Uterus (tissue), 3 donors: ENCODE measurements at regions not wholly inside any gene's neighbourhood (a gene's known extent, or its start where the extent isn't known, plus 50 kb on each side); places are given as distances from the start of the nearest gene placed in this dataset.

Source experiments
- DNase-seq, 2 donors: peaks; one replicate each; pipeline ENCODE4 v3.0.0-alpha.2; 2019 to 2020
- H3K27ac ChIP-seq, 2 donors: fragments of 200-600 bp; sonication (generic); 1 replicate in 1 of 2; 2 replicates in 1 of 2; pipeline ENCODE4 v1.5.1; 2016 to 2018
- H3K27me3 ChIP-seq, 2 donors: fragments of 200-600 bp; sonication (generic); one replicate each; pipeline ENCODE4 v1.5.1; 2018 to 2019; ENCODE audit warnings: control low read depth in 1 of 2
- H3K36me3 ChIP-seq, 2 donors: fragments of 200-600 bp; sonication (generic); one replicate each; pipeline ENCODE4 v1.5.1; 2019; ENCODE audit warnings: control low read depth in 1 of 2
- H3K4me1 ChIP-seq, 2 donors: fragments of 200-600 bp; sonication (generic); one replicate each; pipeline ENCODE4 v1.5.1; 2018 to 2019; ENCODE audit warnings: control low read depth in 1 of 2
- H3K4me3 ChIP-seq, 2 donors: fragments of 200-600 bp; sonication (generic); 1 replicate in 1 of 2; 2 replicates in 1 of 2; pipeline ENCODE4 v1.5.1; 2018 to 2019; ENCODE audit warnings: mild to moderate bottlenecking in 1 of 2
- H3K9me3 ChIP-seq, 2 donors: fragments of 200-600 bp; sonication (generic); one replicate each; pipeline ENCODE4 v1.5.1; 2019; ENCODE audit warnings: control low read depth in 1 of 2
- POLR2A ChIP-seq, 2 donors: fragments of 450-650 bp; IDR thresholded peaks; one replicate each; pipeline ENCODE4 v1.6.1; 2016; ENCODE audit warnings: antibody characterized with exemption in 2 of 2, mild to moderate bottlenecking in 1 of 2, moderate library complexity in 1 of 2
- intact Hi-C: fragments of 100-400 bp; cut with DNase I; formaldehyde crosslinking; loops from one replicate; pipeline ENCODE4 v1.15.1; 2023; ENCODE audit warnings: low total_unique reads
- TF ChIP-seq, protein P1 (sequence below), 4 experiments: fragments of 200-600 bp in 2 of 4; fragments of 450-650 bp in 2 of 4; sonication (generic) in 2 of 4; IDR thresholded peaks; one replicate each; pipeline ENCODE4 v1.5.1; 2016 to 2019; ENCODE audit warnings: antibody characterized with exemption in 4 of 4, mild to moderate bottlenecking in 2 of 4, moderate library complexity in 1 of 4
- donor health status: DM: yes; HTN: yes; CAD: no.

DNA sequence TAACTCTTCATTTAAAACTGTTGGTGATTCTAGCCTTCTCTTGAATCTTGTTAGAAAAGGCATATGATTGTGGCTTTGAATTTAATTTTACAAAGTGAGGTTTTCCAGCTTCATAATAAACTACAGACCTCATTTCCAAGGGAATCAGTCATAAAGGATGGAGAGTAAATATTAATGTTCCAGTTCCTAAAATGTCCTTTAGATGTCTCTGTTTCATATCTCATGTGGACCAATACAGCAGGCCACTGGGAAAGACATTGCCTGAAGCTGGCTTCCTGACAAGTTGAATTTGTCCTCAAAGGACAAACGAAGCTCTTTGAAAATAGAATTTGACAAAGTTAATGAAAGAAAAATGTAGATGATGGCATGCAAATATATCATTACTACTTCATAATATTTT is 125.4 kb downstream of the ZNF330 start:
- peak in 1 of 2 donors; percentile 18 for DNase-seq
- no peaks in the 10 kb centered on the region for H3K36me3 ChIP-seq
- TF ChIP-seq, protein P1, sequence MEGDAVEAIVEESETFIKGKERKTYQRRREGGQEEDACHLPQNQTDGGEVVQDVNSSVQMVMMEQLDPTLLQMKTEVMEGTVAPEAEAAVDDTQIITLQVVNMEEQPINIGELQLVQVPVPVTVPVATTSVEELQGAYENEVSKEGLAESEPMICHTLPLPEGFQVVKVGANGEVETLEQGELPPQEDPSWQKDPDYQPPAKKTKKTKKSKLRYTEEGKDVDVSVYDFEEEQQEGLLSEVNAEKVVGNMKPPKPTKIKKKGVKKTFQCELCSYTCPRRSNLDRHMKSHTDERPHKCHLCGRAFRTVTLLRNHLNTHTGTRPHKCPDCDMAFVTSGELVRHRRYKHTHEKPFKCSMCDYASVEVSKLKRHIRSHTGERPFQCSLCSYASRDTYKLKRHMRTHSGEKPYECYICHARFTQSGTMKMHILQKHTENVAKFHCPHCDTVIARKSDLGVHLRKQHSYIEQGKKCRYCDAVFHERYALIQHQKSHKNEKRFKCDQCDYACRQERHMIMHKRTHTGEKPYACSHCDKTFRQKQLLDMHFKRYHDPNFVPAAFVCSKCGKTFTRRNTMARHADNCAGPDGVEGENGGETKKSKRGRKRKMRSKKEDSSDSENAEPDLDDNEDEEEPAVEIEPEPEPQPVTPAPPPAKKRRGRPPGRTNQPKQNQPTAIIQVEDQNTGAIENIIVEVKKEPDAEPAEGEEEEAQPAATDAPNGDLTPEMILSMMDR (IDR thresholded peaks at IDR 0.05): peak; percentile 35 to 58 (median 46)
- no peak for TF ChIP-seq POLR2A (IDR thresholded peaks at IDR 0.05)
- no peaks in the 10 kb centered on the region for H3K27me3 ChIP-seq
- H3K4me1 ChIP-seq: no peaks in the 10 kb centered on the region
- H3K27ac ChIP-seq: no peak overlapping the region
- intact Hi-C loops: no loop called here
- no peak overlapping the region for H3K4me3 ChIP-seq
- H3K9me3 ChIP-seq: no peaks in the 10 kb centered on the region

DNA sequence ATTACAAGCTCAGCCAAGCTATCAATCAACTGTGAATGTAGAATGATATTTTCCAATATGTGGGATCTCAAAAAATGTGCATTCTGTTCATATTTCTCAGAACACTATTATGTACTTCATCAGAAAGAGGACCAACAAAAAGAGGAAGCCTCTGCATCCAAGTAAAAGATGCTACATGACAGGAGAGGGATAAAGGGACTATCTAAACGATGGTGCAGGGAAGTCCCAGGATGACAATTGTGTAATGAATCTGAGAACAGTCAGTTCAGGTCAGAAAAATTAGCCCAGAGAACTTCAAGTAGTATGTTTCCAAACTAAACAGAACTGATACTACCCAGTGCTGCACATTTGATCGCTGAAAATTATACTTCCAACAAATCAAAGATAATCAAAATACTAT is 127.0 kb downstream of the ZNF330 start:
- Histone ChIP-seq H3K27ac (no peak overlapping the region), H3K4me3 (no peak overlapping the region), H3K27me3 (no peaks in the 10 kb centered on the region), H3K9me3 (no peaks in the 10 kb centered on the region), H3K4me1 (no peaks in the 10 kb centered on the region), H3K36me3 (no peaks in the 10 kb centered on the region)
- intact Hi-C loops: no loop called here
- TF ChIP-seq POLR2A (IDR thresholded peaks at IDR 0.05): no peak
- TF ChIP-seq, protein P1 (IDR thresholded peaks at IDR 0.05): no peak
- DNase-seq: no peak

DNA sequence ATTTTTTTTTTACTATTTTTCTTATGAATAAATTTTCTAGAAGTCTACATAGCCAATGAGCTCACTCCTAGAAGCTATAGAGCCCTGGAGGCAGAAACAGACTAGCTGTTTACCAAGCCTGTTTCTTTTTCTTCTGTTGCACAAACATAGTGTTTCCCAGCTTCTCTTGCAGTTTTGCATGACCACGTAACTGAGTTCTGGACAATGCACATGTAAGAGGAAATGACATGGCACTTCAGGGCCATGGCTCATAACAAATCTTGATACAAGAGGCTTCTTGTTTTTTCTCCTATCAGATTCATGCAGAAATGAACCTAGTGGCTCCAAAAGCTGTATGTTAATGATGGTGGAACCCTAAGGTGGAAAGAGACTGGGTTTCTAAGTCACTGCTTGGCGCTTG is 127.4 kb downstream of the ZNF330 start:
- H3K9me3 ChIP-seq: no peaks in the 10 kb centered on the region
- H3K36me3 ChIP-seq: no peaks in the 10 kb centered on the region
- H3K27ac ChIP-seq: no peak overlapping the region
- DNase-seq: no peak
- no peak overlapping the region for H3K4me3 ChIP-seq
- no peaks in the 10 kb centered on the region for H3K4me1 ChIP-seq
- H3K27me3 ChIP-seq: no peaks in the 10 kb centered on the region
- intact Hi-C loops: no loop called here
- TF ChIP-seq POLR2A (IDR thresholded peaks at IDR 0.05): no peak
- TF ChIP-seq, protein P1 (IDR thresholded peaks at IDR 0.05): no peak

DNA sequence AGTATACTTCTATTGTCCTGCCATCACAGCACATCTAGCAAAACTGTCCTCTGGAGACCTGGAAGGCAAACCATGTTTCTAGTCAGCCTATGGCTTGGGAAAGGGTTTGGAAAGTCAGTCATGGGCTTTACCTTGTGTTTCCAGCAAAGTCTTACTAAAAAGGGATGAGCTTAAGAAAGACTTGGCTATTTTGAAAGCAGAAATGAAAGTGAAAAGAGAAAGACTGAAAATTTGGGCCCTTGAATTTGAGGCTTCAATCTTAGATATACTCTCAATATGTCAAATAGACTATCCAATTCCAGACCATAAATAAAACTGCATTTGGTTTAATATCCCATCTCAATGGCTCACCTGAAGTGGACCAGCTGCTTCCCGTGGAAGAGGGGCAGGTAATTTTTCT is 127.9 kb downstream of the ZNF330 start:
- no peak for TF ChIP-seq POLR2A (IDR thresholded peaks at IDR 0.05)
- TF ChIP-seq, protein P1 (IDR thresholded peaks at IDR 0.05): no peak
- intact Hi-C loops: no loop called here
- Histone ChIP-seq H3K4me3 (no peak overlapping the region), H3K4me1 (no peaks in the 10 kb centered on the region), H3K36me3 (no peaks in the 10 kb centered on the region), H3K27ac (no peak overlapping the region), H3K9me3 (no peaks in the 10 kb centered on the region), H3K27me3 (no peaks in the 10 kb centered on the region)
- no peak for DNase-seq

DNA sequence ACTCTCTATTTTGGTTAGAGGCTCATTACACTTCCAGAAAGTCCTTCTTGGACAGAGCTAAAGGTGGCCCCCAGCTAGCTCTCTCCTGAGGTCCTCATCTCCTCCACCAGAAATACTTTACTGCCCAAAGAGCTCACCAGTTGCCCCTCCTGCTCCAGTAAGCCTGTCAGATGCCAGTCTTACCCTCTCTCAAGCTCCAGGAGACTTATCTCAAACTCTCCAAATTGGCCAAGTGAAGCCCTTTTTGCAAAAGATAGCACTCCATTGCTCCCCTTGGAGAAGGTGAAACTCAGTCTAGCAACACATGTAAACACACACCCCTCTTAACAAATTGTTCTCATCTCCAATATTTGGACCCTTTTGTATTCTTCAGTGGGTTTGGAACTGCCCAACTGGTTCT is 128.5 kb downstream of the ZNF330 start:
- no peaks in the 10 kb centered on the region for H3K9me3 ChIP-seq
- DNase-seq: no peak
- no peak overlapping the region for H3K4me3 ChIP-seq
- H3K36me3 ChIP-seq: no peaks in the 10 kb centered on the region
- H3K27ac ChIP-seq: no peak overlapping the region
- H3K27me3 ChIP-seq: no peaks in the 10 kb centered on the region
- TF ChIP-seq, protein P1 (IDR thresholded peaks at IDR 0.05): no peak
- no peak for TF ChIP-seq POLR2A (IDR thresholded peaks at IDR 0.05)
- no peaks in the 10 kb centered on the region for H3K4me1 ChIP-seq
- intact Hi-C loops: no loop called here
